ENCODE measurements at regions not wholly inside any gene's neighbourhood (a gene's known extent, or its start where the extent isn't known, plus 50 kb on each side); places are given as distances from the start of the nearest gene placed in this dataset.
A peak's percentile ranks its signal among the peaks of the same experiment; 100 is the strongest.

DNA sequence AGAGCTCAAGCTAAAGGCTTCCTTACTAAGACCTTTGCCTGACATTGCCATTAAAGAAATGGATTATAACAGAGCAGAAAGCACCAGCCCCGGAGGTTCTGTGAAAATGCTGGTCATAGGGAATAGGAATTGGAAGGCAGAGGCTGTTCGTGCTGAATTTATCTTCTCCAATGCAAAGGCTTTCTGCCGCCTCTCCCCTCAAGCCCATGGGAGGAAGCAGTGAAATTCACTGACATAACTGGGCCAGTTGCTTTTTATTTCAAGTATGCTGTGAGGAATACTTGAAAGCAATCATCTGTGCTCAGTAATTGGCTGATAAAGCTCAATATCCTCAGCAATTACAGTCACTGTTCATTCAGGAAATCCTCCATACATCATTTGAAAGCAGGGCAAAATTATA, 85.4 kb upstream of the LINC00305 start:
- Mint-ChIP-seq H3K4me3 (no peak overlapping the region), H3K27ac (no peak overlapping the region), H3K27me3 (ENCODE audit: low read depth) (no peaks in the 10 kb centered on the region), H3K4me1 (ENCODE audit: low read depth) (no peaks in the 10 kb centered on the region), H3K9me3 (no peaks in the 10 kb centered on the region), H3K36me3 (ENCODE audit: low read depth) (no peaks in the 10 kb centered on the region)
- no peak for DNase-seq (ENCODE audit: low spot score)

DNA sequence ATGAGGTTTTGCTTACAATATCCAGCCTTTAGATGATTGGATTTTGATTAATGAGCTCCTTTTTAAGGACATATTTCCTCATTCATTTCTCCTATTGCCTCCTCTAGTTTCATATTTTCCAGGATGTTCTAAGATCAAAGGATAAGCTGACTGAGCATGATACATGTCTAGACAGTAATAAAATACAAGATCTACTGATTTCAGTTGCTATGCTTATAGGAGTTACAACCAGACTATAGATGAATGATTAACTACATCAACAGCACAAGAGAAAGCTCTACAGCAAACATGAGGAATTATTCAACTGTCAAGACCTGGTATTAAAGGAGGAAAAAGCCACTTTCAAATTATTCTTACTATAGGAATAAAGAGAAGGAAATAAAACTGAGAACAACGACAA, 85.0 kb upstream of the LINC00305 start:
- Mint-ChIP-seq H3K9me3 (no peaks in the 10 kb centered on the region), H3K4me1 (ENCODE audit: low read depth) (no peaks in the 10 kb centered on the region), H3K36me3 (ENCODE audit: low read depth) (no peaks in the 10 kb centered on the region), H3K27me3 (ENCODE audit: low read depth) (no peaks in the 10 kb centered on the region), H3K4me3 (no peak overlapping the region), H3K27ac (no peak overlapping the region)
- DNase-seq (ENCODE audit: low spot score): no peak

DNA sequence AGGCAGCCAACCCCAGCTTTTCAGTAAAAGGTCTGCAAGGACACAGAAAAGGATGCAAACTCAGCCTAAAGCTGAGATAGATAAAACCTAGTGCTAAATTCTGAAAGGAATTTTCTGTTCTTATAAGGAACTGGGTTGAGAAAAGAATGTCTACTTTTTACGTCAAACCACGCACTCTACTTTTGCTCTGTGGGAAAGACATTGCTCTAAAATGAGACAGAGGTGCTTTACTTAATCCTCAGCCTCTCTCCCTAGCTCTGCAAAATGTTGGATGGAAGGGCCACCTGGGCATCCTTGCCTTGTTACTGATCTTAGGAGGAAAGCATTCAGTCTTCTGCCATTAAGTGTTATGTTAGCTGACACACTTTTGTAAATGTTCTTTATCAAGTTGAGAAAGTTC, 72.1 kb upstream of the LINC00305 start:
- H3K27ac Mint-ChIP-seq: no peak overlapping the region
- H3K36me3 Mint-ChIP-seq (ENCODE audit: low read depth): no peaks in the 10 kb centered on the region
- no peak for DNase-seq (ENCODE audit: low spot score)
- H3K4me3 Mint-ChIP-seq: no peak overlapping the region
- H3K4me1 Mint-ChIP-seq (ENCODE audit: low read depth): no peaks in the 10 kb centered on the region
- H3K27me3 Mint-ChIP-seq (ENCODE audit: low read depth): no peaks in the 10 kb centered on the region
- H3K9me3 Mint-ChIP-seq: no peaks in the 10 kb centered on the region

DNA sequence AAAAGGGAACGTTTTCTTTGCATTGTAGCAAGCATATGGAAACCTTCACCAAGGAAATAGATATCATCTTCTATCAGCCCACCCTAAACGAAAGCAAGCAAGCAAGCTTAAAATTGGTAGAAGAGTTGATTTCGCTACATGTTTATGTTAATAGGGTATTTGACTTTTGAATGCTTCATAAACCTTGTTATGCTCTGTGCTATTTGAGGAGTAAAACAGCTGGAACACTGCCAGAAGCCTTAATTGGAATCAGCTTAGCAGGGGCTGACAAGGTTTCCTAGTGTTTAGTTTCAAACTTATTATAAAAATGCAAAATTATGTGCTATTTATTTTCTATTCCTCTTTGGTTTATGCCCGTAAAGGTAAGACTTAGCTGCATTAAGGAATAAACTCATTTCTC, 70.6 kb upstream of the LINC00305 start:
- Mint-ChIP-seq H3K27me3 (ENCODE audit: low read depth) (no peaks in the 10 kb centered on the region), H3K4me1 (ENCODE audit: low read depth) (no peaks in the 10 kb centered on the region), H3K36me3 (ENCODE audit: low read depth) (no peaks in the 10 kb centered on the region), H3K27ac (no peak overlapping the region), H3K4me3 (no peak overlapping the region), H3K9me3 (no peaks in the 10 kb centered on the region)
- DNase-seq (ENCODE audit: low spot score): no peak

DNA sequence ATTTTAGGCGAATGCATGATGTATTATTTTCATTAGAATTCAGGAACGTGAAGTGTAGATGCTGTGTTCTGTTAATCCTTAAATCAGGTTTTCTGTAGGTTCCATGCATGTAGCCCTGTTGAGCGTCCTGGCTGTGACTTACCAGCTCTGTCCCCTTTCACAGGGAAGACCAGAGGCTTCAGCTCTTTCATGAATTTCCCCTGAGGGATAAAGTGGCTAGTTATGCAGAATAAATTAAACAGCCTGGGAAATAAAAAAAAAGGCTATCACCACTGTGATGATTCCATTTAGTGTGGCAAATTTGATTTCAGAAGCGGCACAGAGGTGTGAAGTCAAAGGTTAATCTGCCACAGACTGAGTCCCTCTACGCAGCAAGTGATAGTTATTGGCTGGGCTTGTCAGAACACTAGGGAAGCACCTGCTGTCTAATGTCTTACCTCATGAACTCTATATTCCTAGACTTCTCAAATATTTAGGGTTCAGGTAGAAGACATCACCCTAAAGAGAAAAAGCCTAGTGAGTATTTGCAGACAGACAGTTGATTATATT, 61.6 kb upstream of the LINC00305 start:
- H3K4me3 Mint-ChIP-seq: no peak overlapping the region
- no peak overlapping the region for H3K27ac Mint-ChIP-seq
- H3K4me1 Mint-ChIP-seq (ENCODE audit: low read depth): peaks cover 7% of the 10 kb centered on the region
- no peak for DNase-seq (ENCODE audit: low spot score)
- H3K9me3 Mint-ChIP-seq: no peaks in the 10 kb centered on the region
- H3K27me3 Mint-ChIP-seq (ENCODE audit: low read depth): no peaks in the 10 kb centered on the region
- no peaks in the 10 kb centered on the region for H3K36me3 Mint-ChIP-seq (ENCODE audit: low read depth)

DNA sequence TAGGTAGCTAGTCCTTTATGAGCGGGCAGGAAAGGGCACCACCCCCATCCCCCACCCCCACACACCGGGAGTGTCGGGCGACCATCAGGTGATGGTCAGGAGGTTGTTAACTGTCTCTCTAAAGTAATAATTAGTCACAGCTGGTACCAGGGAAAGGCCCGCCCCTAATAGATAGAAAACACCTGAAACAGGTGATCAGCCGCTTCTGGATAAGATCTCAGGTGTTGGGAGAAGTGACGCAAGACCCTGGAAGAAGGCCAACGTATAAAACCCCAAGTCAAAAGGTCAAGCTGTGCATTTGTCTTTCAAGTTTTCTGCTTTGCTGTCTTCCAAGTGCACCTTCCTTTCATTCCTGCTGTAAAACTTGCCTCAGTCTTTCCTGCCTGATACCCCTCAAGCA, 59.6 kb upstream of the LINC00305 start:
- H3K4me3 Mint-ChIP-seq: no peak overlapping the region
- DNase-seq (ENCODE audit: low spot score): no peak
- H3K36me3 Mint-ChIP-seq (ENCODE audit: low read depth): no peaks in the 10 kb centered on the region
- no peaks in the 10 kb centered on the region for H3K9me3 Mint-ChIP-seq
- H3K27ac Mint-ChIP-seq: no peak overlapping the region
- H3K27me3 Mint-ChIP-seq (ENCODE audit: low read depth): no peaks in the 10 kb centered on the region
- H3K4me1 Mint-ChIP-seq (ENCODE audit: low read depth): peaks cover 7% of the 10 kb centered on the region

DNA sequence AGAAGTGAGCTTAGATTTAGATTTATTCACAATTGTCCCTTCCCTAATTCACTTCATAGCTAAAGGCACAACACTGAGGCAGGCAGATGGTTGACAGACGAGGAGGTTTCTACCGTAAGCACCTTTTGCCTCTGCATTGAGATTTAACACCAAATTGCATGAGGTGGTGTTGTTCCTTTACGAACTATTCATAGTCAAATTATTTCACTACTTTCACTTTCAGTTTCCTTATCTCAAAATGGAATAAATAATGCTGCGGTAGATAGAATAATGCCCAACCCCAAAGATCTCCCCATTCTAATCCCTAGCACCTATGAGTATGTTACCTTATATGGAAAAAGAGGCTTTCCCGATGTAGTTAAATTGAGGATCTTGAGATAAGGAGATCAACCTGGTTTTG, 58.9 kb upstream of the LINC00305 start:
- H3K27ac Mint-ChIP-seq: no peak overlapping the region

DNA sequence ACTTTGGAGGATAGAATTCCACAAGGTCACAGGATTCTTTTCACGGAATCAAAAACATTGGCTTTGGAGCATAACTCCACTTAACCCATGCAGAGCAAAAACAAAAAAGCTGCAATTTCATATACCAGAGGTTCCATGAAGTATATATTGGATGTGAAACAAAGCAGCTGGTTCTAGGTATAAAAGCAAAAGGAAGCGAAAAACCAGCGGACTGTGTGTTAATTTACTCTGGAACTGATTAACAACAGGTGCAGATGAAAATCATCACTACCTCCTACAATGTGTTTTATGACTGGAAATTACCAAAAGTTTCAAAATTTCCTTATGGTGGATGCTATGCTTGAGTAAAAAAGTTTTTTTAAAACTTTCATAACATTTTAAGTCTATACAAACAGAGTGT, 54.4 kb upstream of the LINC00305 start:
- H3K27ac Mint-ChIP-seq: no peak overlapping the region
- DNase-seq (ENCODE audit: low spot score): no peak
- H3K9me3 Mint-ChIP-seq: no peaks in the 10 kb centered on the region
- H3K4me1 Mint-ChIP-seq (ENCODE audit: low read depth): peaks cover 7% of the 10 kb centered on the region
- H3K36me3 Mint-ChIP-seq (ENCODE audit: low read depth): no peaks in the 10 kb centered on the region
- H3K4me3 Mint-ChIP-seq: no peak overlapping the region
- no peaks in the 10 kb centered on the region for H3K27me3 Mint-ChIP-seq (ENCODE audit: low read depth)

More for the DNA sequence above, 58.9 kb upstream of the LINC00305 start:
- Mint-ChIP-seq H3K27me3 (ENCODE audit: low read depth) (no peaks in the 10 kb centered on the region), H3K4me3 (peak overlapping the region; percentile 56), H3K36me3 (ENCODE audit: low read depth) (no peaks in the 10 kb centered on the region), H3K4me1 (ENCODE audit: low read depth) (peaks cover 7% of the 10 kb centered on the region), H3K9me3 (no peaks in the 10 kb centered on the region)
- no peak for DNase-seq (ENCODE audit: low spot score)

DNA sequence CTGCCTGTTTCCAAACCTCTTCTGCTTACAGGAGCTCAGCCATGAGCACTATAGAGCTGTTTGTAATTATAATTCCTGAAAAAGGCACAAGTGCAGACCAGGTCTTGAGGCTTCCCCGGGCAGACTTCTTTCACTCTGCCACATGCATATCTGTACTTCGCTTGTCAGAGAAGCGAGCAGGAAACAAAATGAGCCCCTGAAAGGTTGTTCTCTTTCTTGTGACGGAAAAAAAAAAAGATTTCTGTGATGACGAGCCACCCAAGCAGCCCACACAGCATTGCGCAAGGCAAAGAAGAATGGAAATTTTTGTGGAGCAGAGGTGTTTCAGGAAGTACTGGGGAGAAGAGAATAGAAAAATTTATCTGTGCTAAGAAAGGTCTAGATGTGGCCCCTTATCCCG, 54.0 kb upstream of the LINC00305 start:
- H3K4me3 Mint-ChIP-seq: no peak overlapping the region
- H3K4me1 Mint-ChIP-seq (ENCODE audit: low read depth): peaks cover 3% of the 10 kb centered on the region
- H3K36me3 Mint-ChIP-seq (ENCODE audit: low read depth): no peaks in the 10 kb centered on the region
- no peak for DNase-seq (ENCODE audit: low spot score)
- H3K9me3 Mint-ChIP-seq: no peaks in the 10 kb centered on the region
- H3K27me3 Mint-ChIP-seq (ENCODE audit: low read depth): no peaks in the 10 kb centered on the region
- H3K27ac Mint-ChIP-seq: no peak overlapping the region

DNA sequence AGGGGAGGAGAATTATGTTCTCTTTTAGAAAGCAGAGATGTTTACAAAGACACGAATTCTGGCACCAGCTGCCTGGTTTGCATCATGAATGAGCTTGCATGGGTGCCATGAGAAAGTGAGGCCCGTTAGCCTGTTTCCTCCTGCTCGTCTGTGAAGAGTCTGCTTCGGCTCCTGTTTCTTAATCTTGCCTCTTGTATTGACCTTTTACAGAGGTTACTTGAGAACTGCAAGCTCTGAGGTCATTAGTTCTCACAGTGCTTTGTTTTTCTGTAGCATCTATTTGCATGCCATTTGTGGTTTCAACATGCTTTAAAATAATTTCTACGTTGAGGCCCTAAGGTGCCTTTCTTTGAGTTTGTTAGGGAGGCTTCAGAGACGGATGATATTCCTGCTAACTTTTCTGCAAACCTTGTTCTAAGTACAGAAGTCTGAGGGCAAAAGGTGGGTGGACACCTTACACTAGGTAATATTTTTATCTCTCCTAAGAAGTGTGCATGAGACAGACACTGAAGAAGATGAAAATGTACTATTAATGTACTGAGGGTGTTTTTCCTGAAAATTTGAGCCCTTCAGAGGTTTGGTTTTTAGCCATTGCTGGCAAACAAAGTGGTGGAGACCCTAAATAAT, 53.4 kb upstream of the LINC00305 start:
- DNase-seq (ENCODE audit: low spot score): no peak
- no peaks in the 10 kb centered on the region for H3K9me3 Mint-ChIP-seq
- H3K36me3 Mint-ChIP-seq (ENCODE audit: low read depth): no peaks in the 10 kb centered on the region
- H3K4me1 Mint-ChIP-seq (ENCODE audit: low read depth): no peaks in the 10 kb centered on the region
- H3K27me3 Mint-ChIP-seq (ENCODE audit: low read depth): no peaks in the 10 kb centered on the region
- no peak overlapping the region for H3K27ac Mint-ChIP-seq
- H3K4me3 Mint-ChIP-seq: no peak overlapping the region

DNA sequence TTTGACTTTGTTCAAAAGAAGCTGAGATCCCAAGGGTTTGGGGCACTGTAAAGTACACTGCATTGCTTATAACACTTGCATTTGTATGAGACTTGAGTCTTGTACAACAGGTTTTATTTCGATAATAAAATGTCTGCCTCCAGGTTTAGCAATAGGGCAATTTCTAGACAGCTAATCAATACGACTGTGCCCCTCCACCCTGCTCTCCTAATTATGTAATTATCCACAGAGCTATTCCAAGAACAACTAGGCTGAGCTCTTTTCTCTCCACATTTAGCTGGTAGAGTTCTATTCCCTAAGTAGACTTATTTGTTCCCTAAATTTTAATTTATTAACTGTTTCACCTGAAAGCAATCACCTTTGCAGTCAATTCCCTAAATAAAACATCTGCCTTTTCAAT, 52.9 kb upstream of the LINC00305 start:
- DNase-seq (ENCODE audit: low spot score): no peak
- no peak overlapping the region for H3K4me3 Mint-ChIP-seq
- H3K9me3 Mint-ChIP-seq: no peaks in the 10 kb centered on the region
- H3K4me1 Mint-ChIP-seq (ENCODE audit: low read depth): no peaks in the 10 kb centered on the region
- H3K27me3 Mint-ChIP-seq (ENCODE audit: low read depth): no peaks in the 10 kb centered on the region
- H3K27ac Mint-ChIP-seq: no peak overlapping the region
- H3K36me3 Mint-ChIP-seq (ENCODE audit: low read depth): no peaks in the 10 kb centered on the region

DNA sequence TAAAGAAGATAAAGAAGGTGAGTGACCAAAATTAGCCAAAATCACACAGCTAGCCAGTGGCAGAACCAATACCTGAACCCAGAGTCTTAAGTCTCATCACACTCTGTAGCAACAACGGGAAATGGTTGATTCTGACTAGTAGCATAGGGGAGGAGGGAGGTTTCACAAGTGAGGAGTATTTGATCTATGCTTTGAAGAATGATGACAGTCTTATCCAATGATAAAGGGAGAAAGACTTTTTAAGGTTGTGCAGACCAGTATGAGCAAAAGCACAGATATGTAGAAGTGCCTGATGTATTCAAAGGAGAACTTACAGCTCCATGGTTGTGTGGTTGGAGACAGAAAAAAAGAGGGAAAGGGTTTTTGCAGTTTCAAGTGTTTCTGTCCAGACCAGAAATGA, 50.7 kb upstream of the LINC00305 start:
- Mint-ChIP-seq H3K27ac (no peak overlapping the region), H3K36me3 (ENCODE audit: low read depth) (no peaks in the 10 kb centered on the region), H3K4me1 (ENCODE audit: low read depth) (no peaks in the 10 kb centered on the region), H3K4me3 (no peak overlapping the region), H3K27me3 (ENCODE audit: low read depth) (no peaks in the 10 kb centered on the region), H3K9me3 (no peaks in the 10 kb centered on the region)
- no peak for DNase-seq (ENCODE audit: low spot score)

Data from T-helper 2 cell treated with Interferon-gamma antibody and Interleukin-4, amounts not matched to agents 5 μg/mL and 100 μg/mL, for 36 hours (primary cell).